Fibroblast of pulmonary artery (primary cell): ENCODE measurements at regions not wholly inside any gene's neighbourhood (a gene's known extent, or its start where the extent isn't known, plus 50 kb on each side); places are given as distances from the start of the nearest gene placed in this dataset.

Experiments
- DNase-seq: peaks from one replicate; pipeline ENCODE4 v3.0.0-alpha.2; 2010; ENCODE audit warnings: low read depth
- H3K4me3 ChIP-seq: replicated peaks from 2 replicates; pipeline ENCODE4 v1.5.1; 2011; ENCODE audit warnings: low read depth, mild to moderate bottlenecking, control low read depth, low read length, moderate library complexity
- TF ChIP-seq, protein P1 (sequence below): IDR thresholded peaks from 2 replicates; pipeline ENCODE4 v1.5.1; 2011; ENCODE audit warnings: mild to moderate bottlenecking, control low read depth, low read length, inconsistent platforms; ENCODE audit errors: missing control alignments

GRCh38 chr3:41144631-41145030, 54.7 kb upstream of the CTNNB1 start:
- TF ChIP-seq, protein P1, sequence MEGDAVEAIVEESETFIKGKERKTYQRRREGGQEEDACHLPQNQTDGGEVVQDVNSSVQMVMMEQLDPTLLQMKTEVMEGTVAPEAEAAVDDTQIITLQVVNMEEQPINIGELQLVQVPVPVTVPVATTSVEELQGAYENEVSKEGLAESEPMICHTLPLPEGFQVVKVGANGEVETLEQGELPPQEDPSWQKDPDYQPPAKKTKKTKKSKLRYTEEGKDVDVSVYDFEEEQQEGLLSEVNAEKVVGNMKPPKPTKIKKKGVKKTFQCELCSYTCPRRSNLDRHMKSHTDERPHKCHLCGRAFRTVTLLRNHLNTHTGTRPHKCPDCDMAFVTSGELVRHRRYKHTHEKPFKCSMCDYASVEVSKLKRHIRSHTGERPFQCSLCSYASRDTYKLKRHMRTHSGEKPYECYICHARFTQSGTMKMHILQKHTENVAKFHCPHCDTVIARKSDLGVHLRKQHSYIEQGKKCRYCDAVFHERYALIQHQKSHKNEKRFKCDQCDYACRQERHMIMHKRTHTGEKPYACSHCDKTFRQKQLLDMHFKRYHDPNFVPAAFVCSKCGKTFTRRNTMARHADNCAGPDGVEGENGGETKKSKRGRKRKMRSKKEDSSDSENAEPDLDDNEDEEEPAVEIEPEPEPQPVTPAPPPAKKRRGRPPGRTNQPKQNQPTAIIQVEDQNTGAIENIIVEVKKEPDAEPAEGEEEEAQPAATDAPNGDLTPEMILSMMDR, result no peak
- no peak for DNase-seq
- no peak overlapping the region for H3K4me3 ChIP-seq

DNA sequence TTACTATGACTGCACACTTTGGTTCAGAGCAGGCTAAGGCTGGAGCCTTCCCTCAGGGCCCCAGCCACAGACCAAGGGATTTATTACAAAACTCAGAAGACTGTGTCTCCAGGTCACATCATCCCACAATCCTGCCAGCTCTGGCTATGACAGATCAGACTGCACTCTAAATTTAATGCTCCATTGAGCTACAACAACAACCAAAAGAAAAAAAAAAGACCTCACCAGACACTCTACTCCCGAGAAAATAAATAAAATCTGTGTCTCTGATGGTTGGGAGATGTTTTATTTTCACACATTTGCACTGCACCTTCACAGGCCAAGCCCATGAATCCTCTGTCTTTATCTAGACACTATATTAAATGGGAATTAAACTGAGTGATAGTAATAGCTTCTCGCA, 50.8 kb upstream of the CTNNB1 start:
- DNase-seq, result no peak
- H3K4me3 ChIP-seq, result no peak overlapping the region
- TF ChIP-seq, protein P1, result no peak

DNA sequence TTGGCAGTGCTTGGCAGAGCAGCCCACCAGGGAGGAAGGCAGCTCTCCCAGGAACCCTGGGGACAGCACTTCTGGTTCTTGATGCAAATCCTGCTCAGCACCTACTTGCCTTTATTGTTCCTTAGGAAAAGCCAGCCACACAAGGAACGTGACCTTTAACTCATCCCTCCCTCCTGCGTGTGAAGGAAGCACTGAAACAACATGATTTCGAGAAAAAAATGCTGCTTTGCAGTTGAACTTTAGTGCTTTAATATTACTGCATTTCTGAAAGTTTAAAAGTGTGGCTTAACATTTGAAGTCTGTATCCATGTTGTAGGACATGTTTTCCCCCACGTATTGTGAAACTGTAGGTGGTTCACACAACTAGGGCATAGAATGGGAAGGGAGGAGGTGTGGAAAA, 50.4 kb upstream of the CTNNB1 start:
- no peak overlapping the region for H3K4me3 ChIP-seq
- no peak for DNase-seq
- TF ChIP-seq, protein P1, result no peak
